Mesendoderm (in vitro differentiated cells): ENCODE measurements at regions not wholly inside any gene's neighbourhood (a gene's known extent, or its start where the extent isn't known, plus 50 kb on each side); places are given as distances from the start of the nearest gene placed in this dataset.

ENCODE experiments used
- DNase-seq: peaks from one replicate; pipeline ENCODE4 v3.0.0; 2013
- H2AK5ac ChIP-seq: 2 replicates; pipeline ENCODE4 v1.6.1; 2013; ENCODE audit warnings: low read length, inconsistent platforms
- H2BK120ac ChIP-seq: 2 replicates; pipeline ENCODE4 v1.6.1; 2013; ENCODE audit warnings: low read depth, mild to moderate bottlenecking, low read length, moderate library complexity, mixed read lengths
- H2BK15ac ChIP-seq: replicated peaks from 2 replicates; pipeline ENCODE4 v1.6.1; 2013; ENCODE audit warnings: low read depth, mild to moderate bottlenecking, moderate library complexity
- H2BK5ac ChIP-seq: 2 replicates; pipeline ENCODE4 v1.6.1; 2013; ENCODE audit warnings: low read length, inconsistent platforms
- H3K18ac ChIP-seq: 2 replicates; pipeline ENCODE4 v1.6.1; 2013; ENCODE audit warnings: mild to moderate bottlenecking, low read length, mixed read lengths
- H3K23ac ChIP-seq: one replicate; pipeline ENCODE4 v1.6.1; 2013; ENCODE audit warnings: low read length
- H3K27ac ChIP-seq: 2 replicates; pipeline ENCODE4 v1.5.1; 2013; ENCODE audit warnings: low read depth, mild to moderate bottlenecking, inconsistent platforms, low read length, moderate library complexity
- H3K27me3 ChIP-seq: 2 replicates; pipeline ENCODE4 v1.6.1; 2013; ENCODE audit warnings: low read length, control low read depth, mild to moderate bottlenecking, inconsistent platforms; ENCODE audit not compliant: insufficient read depth, poor library complexity
- H3K36me3 ChIP-seq: 2 replicates; pipeline ENCODE4 v1.6.1; 2013; ENCODE audit warnings: low read length, inconsistent platforms; ENCODE audit not compliant: control insufficient read depth, insufficient read depth
- H3K4ac ChIP-seq: one replicate; pipeline ENCODE4 v1.6.1; 2013; ENCODE audit warnings: low read depth, mild to moderate bottlenecking, low read length, moderate library complexity
- H3K4me1 ChIP-seq: 2 replicates; pipeline ENCODE4 v1.6.1; 2013; ENCODE audit warnings: low read depth, low read length, inconsistent platforms; ENCODE audit not compliant: control insufficient read depth
- H3K4me2 ChIP-seq: 2 replicates; pipeline ENCODE4 v1.6.1; 2013; ENCODE audit warnings: low read length
- H3K4me3 ChIP-seq: 2 replicates; pipeline ENCODE4 v1.5.1; 2013; ENCODE audit warnings: mild to moderate bottlenecking, low read length
- H3K56ac ChIP-seq: one replicate; pipeline ENCODE4 v1.6.1; 2013; ENCODE audit warnings: low read length
- H3K79me1 ChIP-seq: 2 replicates; pipeline ENCODE4 v1.6.1; 2013; ENCODE audit warnings: low read length, inconsistent platforms
- H3K79me2 ChIP-seq: 2 replicates; pipeline ENCODE4 v1.6.1; 2013; ENCODE audit warnings: mild to moderate bottlenecking, low read length; ENCODE audit not compliant: control insufficient read depth, insufficient read depth
- H3K9ac ChIP-seq: 2 replicates; pipeline ENCODE4 v1.6.1; 2013; ENCODE audit warnings: low read length, inconsistent platforms
- H4K5ac ChIP-seq: one replicate; pipeline ENCODE4 v1.6.1; 2013; ENCODE audit warnings: low read length
- H4K8ac ChIP-seq: one replicate; pipeline ENCODE4 v1.6.1; 2013; ENCODE audit warnings: low read depth, mild to moderate bottlenecking, control low read depth, low read length, moderate library complexity
- WGBS: extraction: QIAGEN DNeasy Blood & Tissue Kit; methylation state at CpG from one replicate; pipeline ENCODE4 v1.1.7; 2013; ENCODE audit warnings: low lambda C conversion rate, missing lambda C conversion rate; ENCODE audit not compliant: insufficient coverage; ENCODE audit errors: extremely low coverage; 5-methylcytosine and 5-hydroxymethylcytosine counted together

DNA sequence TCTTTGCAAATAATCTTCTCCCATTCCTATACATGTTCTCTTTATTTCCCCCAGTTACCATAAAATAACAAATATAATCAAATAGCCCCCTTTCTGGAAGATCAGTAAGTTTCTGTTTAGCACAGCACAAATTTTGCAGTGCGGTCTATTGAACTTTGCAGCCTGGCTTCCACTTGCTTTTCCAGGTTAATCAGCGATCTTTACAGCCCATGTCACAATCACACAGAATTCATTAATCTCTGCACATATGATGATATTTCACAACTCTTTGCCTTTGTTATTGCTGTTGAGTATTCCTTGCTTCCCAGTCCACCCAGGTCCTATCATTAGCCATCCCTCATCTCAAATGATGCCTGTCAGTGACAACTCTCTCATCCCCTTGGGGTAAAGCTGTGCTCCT is 2358.0 kb downstream of the PCDH7 start:
- H3K4me2 ChIP-seq: no peak overlapping the region
- H3K36me3 ChIP-seq: no peaks in the 10 kb centered on the region
- no peak overlapping the region for H2BK5ac ChIP-seq
- H3K18ac ChIP-seq: no peak overlapping the region
- no peak overlapping the region for H2BK120ac ChIP-seq
- no peak overlapping the region for H3K27ac ChIP-seq
- H3K23ac ChIP-seq: no peak overlapping the region
- no peaks in the 10 kb centered on the region for H3K79me2 ChIP-seq
- no peak overlapping the region for H4K8ac ChIP-seq
- no peaks in the 10 kb centered on the region for H3K4me1 ChIP-seq
- no peak overlapping the region for H3K4me3 ChIP-seq
- no peak overlapping the region for H3K56ac ChIP-seq
- H4K5ac ChIP-seq: no peak overlapping the region
- H2AK5ac ChIP-seq: no peak overlapping the region
- H3K27me3 ChIP-seq: no peaks in the 10 kb centered on the region
- DNase-seq: no peak
- no peaks in the 10 kb centered on the region for H3K79me1 ChIP-seq
- no peak overlapping the region for H2BK15ac ChIP-seq
- no CpG with 5 or more reads among the region's 2 CpGs for WGBS
- no peak overlapping the region for H3K4ac ChIP-seq
- no peak overlapping the region for H3K9ac ChIP-seq

GRCh38 chr4:33080275-33080674 is 2360.1 kb downstream of the PCDH7 start:
- Histone ChIP-seq H3K79me2 (no peaks in the 10 kb centered on the region), H2BK120ac (no peak overlapping the region), H3K4ac (no peak overlapping the region), H4K8ac (no peak overlapping the region), H2BK5ac (no peak overlapping the region), H3K9ac (no peak overlapping the region), H3K27ac (no peak overlapping the region), H3K18ac (no peak overlapping the region), H3K27me3 (no peaks in the 10 kb centered on the region), H3K36me3 (no peaks in the 10 kb centered on the region), H3K4me3 (no peak overlapping the region), H2BK15ac (no peak overlapping the region), H3K4me1 (no peaks in the 10 kb centered on the region), H3K56ac (no peak overlapping the region), H2AK5ac (no peak overlapping the region), H3K4me2 (no peak overlapping the region), H3K79me1 (no peaks in the 10 kb centered on the region), H3K23ac (no peak overlapping the region), H4K5ac (no peak overlapping the region)
- WGBS: no CpG with 5 or more reads among the region's 2 CpGs
- no peak for DNase-seq

DNA sequence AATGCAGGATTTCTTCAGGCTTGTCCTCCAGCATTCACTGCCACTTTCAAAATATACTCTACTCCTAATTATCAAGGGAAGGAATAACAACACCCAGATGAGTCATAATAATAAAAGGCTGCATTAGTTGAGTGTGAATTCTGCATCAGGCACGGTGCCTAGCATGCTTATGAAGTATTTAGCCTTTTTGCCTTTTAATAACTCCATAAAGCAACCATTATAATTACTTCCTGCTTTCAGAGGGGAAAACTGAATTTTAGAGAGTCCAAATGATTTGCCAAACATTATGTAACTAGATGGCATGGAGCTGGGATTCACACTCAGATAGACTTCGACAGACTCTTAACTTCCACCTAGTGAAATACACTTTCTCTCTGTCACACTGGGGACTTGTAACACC is 2365.5 kb downstream of the PCDH7 start:
- H3K27ac ChIP-seq: no peak overlapping the region
- H2BK5ac ChIP-seq: no peak overlapping the region
- H3K18ac ChIP-seq: no peak overlapping the region
- no peak overlapping the region for H3K4me3 ChIP-seq
- no peak overlapping the region for H3K4ac ChIP-seq
- no peak overlapping the region for H2BK120ac ChIP-seq
- no peaks in the 10 kb centered on the region for H3K79me2 ChIP-seq
- no peaks in the 10 kb centered on the region for H3K79me1 ChIP-seq
- H3K4me2 ChIP-seq: no peak overlapping the region
- no peaks in the 10 kb centered on the region for H3K27me3 ChIP-seq
- no peaks in the 10 kb centered on the region for H3K4me1 ChIP-seq
- no peak overlapping the region for H2BK15ac ChIP-seq
- H3K9ac ChIP-seq: no peak overlapping the region
- no peaks in the 10 kb centered on the region for H3K36me3 ChIP-seq
- no peak overlapping the region for H4K5ac ChIP-seq
- DNase-seq: no peak
- H4K8ac ChIP-seq: no peak overlapping the region
- H3K23ac ChIP-seq: no peak overlapping the region
- no CpG with 5 or more reads among the region's 2 CpGs for WGBS
- H3K56ac ChIP-seq: no peak overlapping the region
- H2AK5ac ChIP-seq: no peak overlapping the region

GRCh38 chr4:33086331-33086925 is 2366.3 kb downstream of the PCDH7 start:
- Histone ChIP-seq H2BK120ac (no peak overlapping the region), H2BK5ac (no peak overlapping the region), H3K27me3 (no peaks in the 10 kb centered on the region), H3K27ac (no peak overlapping the region), H3K4ac (no peak overlapping the region), H3K36me3 (no peaks in the 10 kb centered on the region), H2BK15ac (no peak overlapping the region), H3K18ac (no peak overlapping the region), H3K23ac (no peak overlapping the region), H3K79me2 (no peaks in the 10 kb centered on the region), H3K4me3 (no peak overlapping the region), H2AK5ac (no peak overlapping the region), H3K4me1 (no peaks in the 10 kb centered on the region), H4K5ac (no peak overlapping the region), H3K9ac (no peak overlapping the region), H3K4me2 (no peak overlapping the region), H3K79me1 (no peaks in the 10 kb centered on the region), H3K56ac (no peak overlapping the region), H4K8ac (no peak overlapping the region)
- WGBS: no CpG with 5 or more reads among the region's 2 CpGs
- no peak for DNase-seq

DNA sequence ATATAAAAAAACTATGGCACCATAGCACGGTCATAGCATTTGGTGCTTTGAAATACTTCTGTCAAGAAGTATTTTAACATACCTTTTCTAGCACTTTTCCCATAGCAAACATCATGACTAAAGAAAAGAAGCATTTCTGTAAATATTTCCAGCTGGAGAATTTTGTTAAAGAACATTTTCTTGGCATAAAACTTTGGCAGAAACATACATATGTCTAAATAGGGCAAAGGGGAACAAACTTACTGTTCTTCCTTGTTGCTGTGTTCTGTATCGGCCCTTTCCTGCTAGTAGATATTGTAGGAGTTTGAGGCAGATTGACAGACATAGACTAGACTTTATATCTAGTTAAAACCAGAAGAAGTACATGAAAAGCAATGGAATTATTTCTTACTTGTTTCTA is 2368.5 kb downstream of the PCDH7 start:
- no peak overlapping the region for H4K8ac ChIP-seq
- no peak overlapping the region for H3K23ac ChIP-seq
- H3K56ac ChIP-seq: no peak overlapping the region
- no peak overlapping the region for H3K9ac ChIP-seq
- H3K18ac ChIP-seq: no peak overlapping the region
- H2BK15ac ChIP-seq: no peak overlapping the region
- H3K4me1 ChIP-seq: no peaks in the 10 kb centered on the region
- no peak overlapping the region for H2BK5ac ChIP-seq
- H2BK120ac ChIP-seq: no peak overlapping the region
- H3K36me3 ChIP-seq: no peaks in the 10 kb centered on the region
- no peak overlapping the region for H3K4me3 ChIP-seq
- H4K5ac ChIP-seq: no peak overlapping the region
- no peak overlapping the region for H3K4ac ChIP-seq
- H3K27me3 ChIP-seq: no peaks in the 10 kb centered on the region
- no peak overlapping the region for H3K27ac ChIP-seq
- WGBS: no CpG with 5 or more reads among the region's 2 CpGs
- no peaks in the 10 kb centered on the region for H3K79me2 ChIP-seq
- H3K4me2 ChIP-seq: no peak overlapping the region
- no peaks in the 10 kb centered on the region for H3K79me1 ChIP-seq
- DNase-seq: no peak
- no peak overlapping the region for H2AK5ac ChIP-seq

GRCh38 chr4:33090910-33091309 is 2370.7 kb downstream of the PCDH7 start:
- DNase-seq: no peak
- H3K18ac ChIP-seq: no peak overlapping the region
- H3K4me1 ChIP-seq: no peaks in the 10 kb centered on the region
- no peak overlapping the region for H3K4me3 ChIP-seq
- H3K4ac ChIP-seq: no peak overlapping the region
- no peak overlapping the region for H3K27ac ChIP-seq
- H2BK120ac ChIP-seq: no peak overlapping the region
- WGBS: no CpG with 5 or more reads among the region's 6 CpGs
- no peak overlapping the region for H3K56ac ChIP-seq
- H2BK15ac ChIP-seq: no peak overlapping the region
- no peak overlapping the region for H3K23ac ChIP-seq
- H4K8ac ChIP-seq: no peak overlapping the region
- no peaks in the 10 kb centered on the region for H3K79me1 ChIP-seq
- no peak overlapping the region for H3K4me2 ChIP-seq
- no peaks in the 10 kb centered on the region for H3K36me3 ChIP-seq
- H2AK5ac ChIP-seq: no peak overlapping the region
- H3K79me2 ChIP-seq: no peaks in the 10 kb centered on the region
- no peak overlapping the region for H2BK5ac ChIP-seq
- no peaks in the 10 kb centered on the region for H3K27me3 ChIP-seq
- no peak overlapping the region for H3K9ac ChIP-seq
- H4K5ac ChIP-seq: no peak overlapping the region
